IgD-negative memory B cell (primary cell): ENCODE measurements at regions not wholly inside any gene's neighbourhood (a gene's known extent, or its start where the extent isn't known, plus 50 kb on each side); places are given as distances from the start of the nearest gene placed in this dataset.

Source experiments
- H3K27ac Mint-ChIP-seq, 3 donors: one replicate each; pipeline ENCODE4 v1.8.0; 2020 to 2022; ENCODE audit warnings: mild to moderate bottlenecking in 3 of 3, mixed read lengths in 3 of 3, moderate library complexity in 1 of 3
- H3K27me3 Mint-ChIP-seq: one replicate; pipeline ENCODE4 v1.8.0; 2021; ENCODE audit warnings: mixed read lengths
- H3K36me3 Mint-ChIP-seq: one replicate; pipeline ENCODE4 v1.8.0; 2020; ENCODE audit warnings: mild to moderate bottlenecking, mixed read lengths
- H3K4me1 Mint-ChIP-seq, 3 donors: one replicate each; pipeline ENCODE4 v1.8.0; 2020 to 2022; ENCODE audit warnings: mixed read lengths in 3 of 3, mild to moderate bottlenecking in 1 of 3
- H3K4me3 Mint-ChIP-seq, 4 donors: one replicate each; pipeline ENCODE4 v1.8.0; 2020 to 2022; ENCODE audit warnings: mild to moderate bottlenecking in 4 of 4, mixed read lengths in 4 of 4, moderate library complexity in 3 of 4
- H3K9me3 Mint-ChIP-seq, 3 donors: one replicate each; pipeline ENCODE4 v1.8.0; 2020 to 2021; ENCODE audit warnings: mixed read lengths in 3 of 3, mild to moderate bottlenecking in 1 of 3

DNA sequence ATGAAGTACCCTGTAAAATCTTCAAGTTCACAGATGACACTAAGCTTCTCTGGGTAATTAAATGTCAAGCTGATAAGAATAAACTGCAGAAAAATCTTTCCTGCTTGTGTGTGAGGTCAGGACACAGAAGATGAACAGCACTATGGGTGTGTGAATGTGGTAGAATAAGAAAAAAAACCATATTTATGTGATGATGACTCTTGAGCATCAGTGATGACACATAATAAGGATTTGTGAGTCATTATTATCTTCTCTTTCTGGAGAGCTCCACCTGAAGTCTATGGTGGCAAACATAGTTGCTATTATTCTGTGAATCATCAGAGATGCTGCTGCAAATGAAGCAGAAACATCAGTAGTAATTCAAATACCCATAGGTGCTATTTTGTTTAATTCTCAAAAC lies 422.4 kb downstream of the DIPK2A start:
- H3K4me1 Mint-ChIP-seq = no peaks in the 10 kb centered on the region
- H3K27ac Mint-ChIP-seq = no peak overlapping the region
- H3K9me3 Mint-ChIP-seq = peaks cover 0 to 4% (median 1%) of the 10 kb centered on the region in 3 donors
- H3K27me3 Mint-ChIP-seq = no peaks in the 10 kb centered on the region
- no peaks in the 10 kb centered on the region for H3K36me3 Mint-ChIP-seq
- no peak overlapping the region for H3K4me3 Mint-ChIP-seq

DNA sequence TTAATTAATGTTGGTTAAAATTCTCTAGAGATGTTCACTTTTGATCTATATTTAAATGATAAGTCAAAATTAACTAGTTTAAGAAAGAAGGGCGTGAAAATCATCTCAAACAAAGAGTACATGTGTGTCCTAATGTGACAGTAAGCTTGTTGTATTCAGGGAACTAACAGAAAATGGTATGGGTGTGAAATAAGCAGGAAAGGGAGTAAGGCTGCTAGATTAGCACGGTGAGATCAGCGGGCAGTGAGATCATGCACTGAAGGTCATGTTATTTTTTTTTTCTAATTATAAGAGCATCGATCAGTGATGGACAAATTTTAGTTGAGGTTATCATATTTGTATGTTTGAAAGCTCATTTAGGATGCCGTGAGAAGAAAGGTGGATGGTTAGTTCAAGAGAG lies 430.8 kb downstream of the DIPK2A start:
- Mint-ChIP-seq H3K27me3 (no peaks in the 10 kb centered on the region), H3K4me1 (no peaks in the 10 kb centered on the region), H3K27ac (no peak overlapping the region), H3K9me3 (peaks cover 0 to 8% (median 4%) of the 10 kb centered on the region in 3 donors), H3K36me3 (no peaks in the 10 kb centered on the region), H3K4me3 (no peak overlapping the region)

DNA sequence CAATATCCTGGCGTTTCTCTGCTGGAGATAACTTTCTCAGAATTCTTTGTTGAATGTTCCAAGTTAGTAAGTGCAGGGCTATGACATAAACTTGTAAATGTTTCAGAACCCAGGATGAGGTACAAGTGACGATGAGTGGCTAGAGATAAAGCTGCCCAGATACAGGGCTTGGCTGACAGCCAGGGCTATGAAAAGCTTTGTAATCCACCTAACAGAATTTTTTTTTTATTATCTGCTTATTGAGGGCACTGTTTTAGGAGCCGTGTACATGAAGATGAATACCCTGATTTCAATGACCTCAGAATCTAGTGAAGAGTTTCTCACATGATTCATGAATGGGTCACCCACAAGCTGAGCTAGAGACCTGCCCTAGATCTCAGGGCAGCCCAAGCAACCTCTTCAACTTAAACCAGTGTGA lies 431.4 kb downstream of the DIPK2A start:
- Mint-ChIP-seq H3K27me3 (no peaks in the 10 kb centered on the region), H3K36me3 (no peaks in the 10 kb centered on the region), H3K27ac (no peak overlapping the region), H3K4me3 (no peak overlapping the region), H3K4me1 (no peaks in the 10 kb centered on the region), H3K9me3 (peaks cover 0 to 8% (median 4%) of the 10 kb centered on the region in 3 donors)

DNA sequence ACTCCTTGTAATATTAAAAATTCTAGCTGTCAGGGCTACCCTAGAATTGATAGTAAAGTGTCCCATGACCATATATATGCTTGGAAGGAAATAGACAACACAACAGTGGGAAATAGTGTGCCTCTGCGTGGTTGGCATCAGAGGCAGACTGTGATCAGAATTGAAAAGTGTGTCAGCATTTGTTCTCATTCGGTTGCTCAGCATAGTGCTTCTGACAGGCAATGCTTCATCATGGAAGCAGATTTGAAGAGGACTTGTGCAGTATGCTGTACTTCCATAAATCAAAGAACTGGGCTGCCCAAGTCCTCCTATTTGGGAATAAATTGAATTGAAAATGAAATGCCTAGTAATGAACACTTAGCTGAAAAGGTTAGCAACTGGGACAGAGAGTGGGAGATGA lies 435.7 kb downstream of the DIPK2A start:
- Mint-ChIP-seq H3K36me3 (no peaks in the 10 kb centered on the region), H3K27ac (no peak overlapping the region), H3K9me3 (peaks cover 0 to 6% (median 2%) of the 10 kb centered on the region in 3 donors), H3K4me3 (no peak overlapping the region), H3K4me1 (no peaks in the 10 kb centered on the region), H3K27me3 (no peaks in the 10 kb centered on the region)

- Mint-ChIP-seq H3K36me3 (no peaks in the 10 kb centered on the region), H3K27ac (no peak overlapping the region), H3K4me1 (no peaks in the 10 kb centered on the region), H3K4me3 (no peak overlapping the region), H3K9me3 (peaks cover 0 to 6% (median 2%) of the 10 kb centered on the region in 3 donors), H3K27me3 (no peaks in the 10 kb centered on the region)
Measured at GRCh38 chr3:144409319-144409718, 437.7 kb downstream of the DIPK2A start.

GRCh38 chr3:144413068-144413467 lies 441.4 kb downstream of the DIPK2A start:
- Mint-ChIP-seq H3K9me3 (peaks cover 0 to 6% (median 3%) of the 10 kb centered on the region in 3 donors), H3K36me3 (no peaks in the 10 kb centered on the region), H3K27me3 (no peaks in the 10 kb centered on the region), H3K4me3 (no peak overlapping the region), H3K27ac (no peak overlapping the region), H3K4me1 (no peaks in the 10 kb centered on the region)

DNA sequence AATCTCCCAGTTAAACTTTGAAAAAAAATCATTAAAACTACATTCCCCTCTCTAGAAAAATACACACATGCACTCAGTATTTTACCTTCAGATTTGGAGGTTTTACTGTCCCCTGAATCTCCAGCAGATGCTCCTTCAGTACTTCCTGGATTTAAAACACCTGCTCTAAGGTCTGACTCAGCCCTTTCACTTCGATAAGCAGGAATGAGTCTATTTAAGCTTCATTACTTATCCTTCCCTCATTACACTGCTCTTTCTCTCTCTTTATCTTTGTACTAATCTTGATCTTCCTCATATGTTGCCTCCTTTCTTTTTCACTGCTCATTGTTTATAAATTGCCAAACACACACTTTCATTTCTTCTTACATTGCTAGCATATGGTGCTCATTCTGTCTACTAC lies 443.9 kb downstream of the DIPK2A start:
- no peak overlapping the region for H3K27ac Mint-ChIP-seq
- no peaks in the 10 kb centered on the region for H3K4me1 Mint-ChIP-seq
- no peaks in the 10 kb centered on the region for H3K36me3 Mint-ChIP-seq
- H3K9me3 Mint-ChIP-seq = peaks cover 0 to 6% (median 3%) of the 10 kb centered on the region in 3 donors
- H3K27me3 Mint-ChIP-seq = no peaks in the 10 kb centered on the region
- no peak overlapping the region for H3K4me3 Mint-ChIP-seq

DNA sequence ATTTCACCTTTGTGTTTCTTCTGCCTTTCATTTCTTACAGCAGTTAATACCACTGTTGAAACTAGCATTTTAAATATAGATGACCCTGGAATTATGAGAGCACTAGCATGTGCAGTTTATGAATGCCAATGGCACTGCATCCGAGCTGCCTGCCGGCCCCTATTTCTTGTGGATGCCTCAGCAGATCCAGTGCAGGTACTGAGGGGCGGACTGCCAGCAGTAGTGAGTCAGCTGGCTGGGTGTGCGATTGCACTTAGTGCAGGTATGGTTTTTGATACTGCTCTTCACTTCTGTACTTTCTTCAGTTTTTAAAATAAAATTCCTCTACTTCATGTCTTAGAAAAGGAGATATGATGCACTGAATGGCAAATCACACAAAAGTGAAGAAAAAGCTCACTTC lies 453.0 kb downstream of the DIPK2A start:
- Mint-ChIP-seq H3K4me1 (peaks cover 0 to under 1% (median 0%) of the 10 kb centered on the region in 3 donors), H3K36me3 (no peaks in the 10 kb centered on the region), H3K27ac (no peak overlapping the region), H3K27me3 (no peaks in the 10 kb centered on the region), H3K4me3 (no peak overlapping the region), H3K9me3 (no peaks in the 10 kb centered on the region)

DNA sequence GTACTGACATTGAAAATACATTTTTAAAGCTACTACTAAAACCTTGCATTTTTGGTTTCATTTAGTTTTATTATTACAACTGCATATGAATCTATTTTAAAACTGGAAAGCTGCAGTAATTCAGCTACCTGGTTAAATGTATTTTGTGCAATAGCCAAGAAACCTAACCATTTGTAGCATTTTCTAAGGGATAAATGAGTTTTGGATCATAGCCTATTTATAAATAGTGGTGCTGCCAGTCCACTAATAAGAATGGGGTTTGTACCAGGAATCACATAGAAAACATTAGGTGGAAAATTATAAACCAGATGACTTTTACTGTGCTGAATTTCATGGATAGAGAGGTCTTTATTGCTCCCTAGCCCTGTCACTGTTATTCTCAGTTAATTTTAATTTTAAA lies 454.7 kb downstream of the DIPK2A start:
- peaks cover 0 to 2% (median 0%) of the 10 kb centered on the region in 3 donors for H3K4me1 Mint-ChIP-seq
- peaks cover 2% of the 10 kb centered on the region for H3K27me3 Mint-ChIP-seq
- H3K36me3 Mint-ChIP-seq = no peaks in the 10 kb centered on the region
- H3K9me3 Mint-ChIP-seq = no peaks in the 10 kb centered on the region
- H3K27ac Mint-ChIP-seq = peak overlapping the region in 1 of 3 donors; percentile 67
- H3K4me3 Mint-ChIP-seq = no peak overlapping the region

- Mint-ChIP-seq H3K4me1 (peaks cover 0 to 2% (median 0%) of the 10 kb centered on the region in 3 donors), H3K4me3 (no peak overlapping the region), H3K27ac (no peak overlapping the region), H3K36me3 (no peaks in the 10 kb centered on the region), H3K27me3 (peaks cover 2% of the 10 kb centered on the region), H3K9me3 (no peaks in the 10 kb centered on the region)
Measured at GRCh38 chr3:144426967-144427366, 455.3 kb downstream of the DIPK2A start.

- no peaks in the 10 kb centered on the region for H3K9me3 Mint-ChIP-seq
- H3K27ac Mint-ChIP-seq = no peak overlapping the region
- peaks cover 8% of the 10 kb centered on the region for H3K27me3 Mint-ChIP-seq
- no peaks in the 10 kb centered on the region for H3K36me3 Mint-ChIP-seq
- H3K4me1 Mint-ChIP-seq = peaks cover 0 to 2% (median 0%) of the 10 kb centered on the region in 3 donors
- no peak overlapping the region for H3K4me3 Mint-ChIP-seq
Measured at GRCh38 chr3:144429719-144430121, 458.1 kb downstream of the DIPK2A start.

GRCh38 chr3:144431134-144431533 lies 459.5 kb downstream of the DIPK2A start:
- H3K27me3 Mint-ChIP-seq = peaks cover 8% of the 10 kb centered on the region
- H3K9me3 Mint-ChIP-seq = no peaks in the 10 kb centered on the region
- H3K36me3 Mint-ChIP-seq = no peaks in the 10 kb centered on the region
- peaks cover 0 to 2% (median 0%) of the 10 kb centered on the region in 3 donors for H3K4me1 Mint-ChIP-seq
- H3K4me3 Mint-ChIP-seq = no peak overlapping the region
- no peak overlapping the region for H3K27ac Mint-ChIP-seq

DNA sequence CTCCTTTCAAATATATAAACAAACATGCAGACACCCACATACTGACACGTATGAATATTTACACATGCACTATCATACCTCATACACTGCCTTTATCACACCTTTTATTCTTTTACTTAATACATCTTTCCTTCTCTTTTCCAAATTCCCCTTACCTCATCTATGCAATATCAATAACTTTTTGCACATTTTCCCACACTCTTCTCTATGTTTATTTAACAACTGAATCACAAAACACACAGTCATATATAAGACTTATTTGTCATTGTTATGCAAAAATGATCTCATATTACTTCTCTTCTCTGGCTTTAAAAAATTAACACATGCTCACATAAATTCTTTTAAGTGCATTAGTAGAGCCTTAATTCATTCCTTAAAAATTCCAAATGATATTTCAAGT lies 461.4 kb downstream of the DIPK2A start:
- peaks cover 0 to 2% (median 0%) of the 10 kb centered on the region in 3 donors for H3K4me1 Mint-ChIP-seq
- peaks cover 11% of the 10 kb centered on the region for H3K27me3 Mint-ChIP-seq
- H3K4me3 Mint-ChIP-seq = no peak overlapping the region
- H3K9me3 Mint-ChIP-seq = no peaks in the 10 kb centered on the region
- H3K27ac Mint-ChIP-seq = no peak overlapping the region
- H3K36me3 Mint-ChIP-seq = no peaks in the 10 kb centered on the region

DNA sequence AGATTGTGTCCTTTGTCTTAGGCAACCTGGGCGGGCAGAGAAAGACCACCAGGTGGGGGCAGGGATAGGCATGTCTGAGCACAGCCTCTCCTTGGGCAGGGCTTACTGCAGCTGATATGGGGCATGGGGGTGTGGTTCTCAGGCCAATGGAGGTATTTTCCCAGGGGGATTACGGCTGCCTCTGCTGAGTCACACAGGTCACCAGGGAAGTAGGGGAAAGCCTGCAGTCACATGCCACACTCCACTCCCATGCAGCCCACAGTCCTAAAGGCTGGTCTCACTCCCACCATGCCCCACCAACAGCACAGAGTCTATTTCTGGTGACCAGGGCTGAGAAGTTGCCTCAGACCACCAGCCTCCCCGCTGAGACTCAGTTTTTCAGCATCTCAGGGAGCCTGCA lies 466.4 kb downstream of the DIPK2A start:
- H3K27me3 Mint-ChIP-seq = peaks cover 7% of the 10 kb centered on the region
- H3K4me3 Mint-ChIP-seq = no peak overlapping the region
- no peaks in the 10 kb centered on the region for H3K4me1 Mint-ChIP-seq
- H3K27ac Mint-ChIP-seq = no peak overlapping the region
- no peaks in the 10 kb centered on the region for H3K36me3 Mint-ChIP-seq
- no peaks in the 10 kb centered on the region for H3K9me3 Mint-ChIP-seq

DNA sequence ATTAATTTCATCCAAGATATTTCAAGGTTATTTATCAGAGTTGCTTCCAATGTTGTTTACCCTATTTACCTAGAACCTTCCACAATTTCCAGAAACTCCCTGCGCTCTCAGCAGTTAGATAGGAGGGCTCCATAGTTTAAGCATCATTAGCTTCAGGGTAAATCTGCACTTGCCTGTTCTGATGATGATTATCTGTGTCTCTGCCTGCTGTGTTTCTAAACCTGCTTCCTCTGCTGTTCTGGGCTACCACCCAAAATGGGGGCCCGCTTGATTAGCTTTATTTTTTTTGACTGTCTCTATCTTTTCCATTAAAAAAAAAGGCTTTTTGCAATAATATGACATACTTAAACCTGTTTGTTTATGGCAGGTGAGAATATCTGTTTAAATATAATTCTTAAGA lies 472.4 kb downstream of the DIPK2A start:
- Mint-ChIP-seq H3K27me3 (no peaks in the 10 kb centered on the region), H3K36me3 (no peaks in the 10 kb centered on the region), H3K4me1 (no peaks in the 10 kb centered on the region), H3K27ac (no peak overlapping the region), H3K4me3 (no peak overlapping the region), H3K9me3 (no peaks in the 10 kb centered on the region)

GRCh38 chr3:144444546-144444945 lies 472.9 kb downstream of the DIPK2A start:
- Mint-ChIP-seq H3K9me3 (no peaks in the 10 kb centered on the region), H3K4me1 (no peaks in the 10 kb centered on the region), H3K36me3 (no peaks in the 10 kb centered on the region), H3K27ac (no peak overlapping the region), H3K4me3 (no peak overlapping the region), H3K27me3 (no peaks in the 10 kb centered on the region)
